CD8-positive, alpha-beta memory T cell (primary cell): ENCODE measurements at regions not wholly inside any gene's neighbourhood (a gene's known extent, or its start where the extent isn't known, plus 50 kb on each side); places are given as distances from the start of the nearest gene placed in this dataset.

Source experiments
- CTCF ChIA-PET: fragments of 350-600 bp; sonication (Branson Sonifier 250); formaldehyde crosslinking; loops from one replicate; lab custom pipeline; 2021; ENCODE audit warnings: antibody characterized with exemption; lab: Charles Lee
- POLR2A ChIA-PET: fragments of 350-600 bp; sonication (Branson Sonifier 250); formaldehyde crosslinking; loops from one replicate; lab custom pipeline; 2021; ENCODE audit warnings: antibody characterized with exemption; lab: Charles Lee
- DNase-seq, 5 donors: peaks; one replicate each; pipeline versions ENCODE4 v3.0.0 to v3.0.0-alpha.2; 2020 to 2022; ENCODE audit warnings: mixed read lengths in 1 of 5
- H3K27ac ChIP-seq: one replicate; pipeline ENCODE4 v1.7.0; 2013; ENCODE audit warnings: low read depth, mild to moderate bottlenecking, low read length, moderate library complexity
- H3K27me3 ChIP-seq: 2 replicates; pipeline ENCODE4 v1.7.0; 2013; ENCODE audit warnings: low read length, mild to moderate bottlenecking; ENCODE audit not compliant: insufficient read depth, poor library complexity, severe bottlenecking
- H3K36me3 ChIP-seq: 2 replicates; pipeline ENCODE4 v1.7.0; 2013; ENCODE audit warnings: mild to moderate bottlenecking, low read length, moderate library complexity; ENCODE audit not compliant: insufficient read depth
- H3K4me1 ChIP-seq: 2 replicates; pipeline ENCODE4 v1.7.0; 2013; ENCODE audit warnings: mild to moderate bottlenecking, low read length, moderate library complexity; ENCODE audit not compliant: insufficient read depth
- H3K4me3 ChIP-seq: 2 replicates; pipeline ENCODE4 v1.7.0; 2013; ENCODE audit warnings: mild to moderate bottlenecking, low read length
- H3K9me3 ChIP-seq: 2 replicates; pipeline ENCODE4 v1.7.0; 2013; ENCODE audit warnings: mild to moderate bottlenecking, low read length
- H3K27ac Mint-ChIP-seq, 8 donors: one replicate each; pipeline ENCODE4 v1.8.0; 2020 to 2021; ENCODE audit warnings: mixed read lengths in 8 of 8, mild to moderate bottlenecking in 6 of 8, inconsistent platforms in 3 of 8, moderate library complexity in 3 of 8
- H3K27me3 Mint-ChIP-seq, 2 donors: one replicate each; pipeline ENCODE4 v1.8.0; 2020 to 2021; ENCODE audit warnings: mixed read lengths in 2 of 2, mild to moderate bottlenecking in 1 of 2, moderate library complexity in 1 of 2
- H3K36me3 Mint-ChIP-seq, 3 donors: one replicate each; pipeline ENCODE4 v1.8.0; 2020 to 2021; ENCODE audit warnings: mixed read lengths in 3 of 3, inconsistent platforms in 1 of 3, mild to moderate bottlenecking in 1 of 3
- H3K4me1 Mint-ChIP-seq, 3 donors: one replicate each; pipeline ENCODE4 v1.8.0; 2020 to 2021; ENCODE audit warnings: mixed read lengths in 3 of 3, inconsistent platforms in 1 of 3, mild to moderate bottlenecking in 1 of 3
- H3K4me3 Mint-ChIP-seq, 7 donors: one replicate each; pipeline ENCODE4 v1.8.0; 2020 to 2021; ENCODE audit warnings: mixed read lengths in 7 of 7, mild to moderate bottlenecking in 6 of 7, moderate library complexity in 4 of 7, inconsistent platforms in 2 of 7
- H3K9me3 Mint-ChIP-seq, 5 donors: one replicate each; pipeline ENCODE4 v1.8.0; 2020 to 2022; ENCODE audit warnings: mixed read lengths in 5 of 5, mild to moderate bottlenecking in 3 of 5, moderate library complexity in 2 of 5, inconsistent platforms in 1 of 5

GRCh38 chr6:112651239-112651638 is 304.1 kb downstream of the RFPL4B start:
- Histone ChIP-seq H3K4me1 (no peaks in the 10 kb centered on the region), H3K9me3 (no peaks in the 10 kb centered on the region), H3K27ac (no peak overlapping the region), H3K36me3 (no peaks in the 10 kb centered on the region), H3K27me3 (no peaks in the 10 kb centered on the region), H3K4me3 (no peak overlapping the region)
- H3K4me1 Mint-ChIP-seq = no peaks in the 10 kb centered on the region
- POLR2A ChIA-PET = no interaction called here
- DNase-seq = no peak
- no peaks in the 10 kb centered on the region for H3K36me3 Mint-ChIP-seq
- no peak overlapping the region for H3K4me3 Mint-ChIP-seq
- peaks cover 0 to 2% of the 10 kb centered on the region in 2 donors for H3K27me3 Mint-ChIP-seq
- CTCF ChIA-PET = no interaction called here
- H3K27ac Mint-ChIP-seq = no peak overlapping the region
- H3K9me3 Mint-ChIP-seq = peaks cover 0 to 1% (median 0%) of the 10 kb centered on the region in 5 donors

GRCh38 chr6:112659912-112660311 is 312.8 kb downstream of the RFPL4B start:
- no peaks in the 10 kb centered on the region for H3K4me1 Mint-ChIP-seq
- POLR2A ChIA-PET = no interaction called here
- H3K36me3 Mint-ChIP-seq = no peaks in the 10 kb centered on the region
- Histone ChIP-seq H3K9me3 (no peaks in the 10 kb centered on the region), H3K36me3 (no peaks in the 10 kb centered on the region), H3K4me3 (no peak overlapping the region), H3K27ac (no peak overlapping the region), H3K27me3 (no peaks in the 10 kb centered on the region), H3K4me1 (no peaks in the 10 kb centered on the region)
- CTCF ChIA-PET = no interaction called here
- H3K9me3 Mint-ChIP-seq = peaks cover 0 to 2% (median 0%) of the 10 kb centered on the region in 5 donors
- no peaks in the 10 kb centered on the region for H3K27me3 Mint-ChIP-seq
- DNase-seq = no peak
- no peak overlapping the region for H3K27ac Mint-ChIP-seq
- no peak overlapping the region for H3K4me3 Mint-ChIP-seq

- H3K4me3 Mint-ChIP-seq = no peak overlapping the region
- Histone ChIP-seq H3K27me3 (no peaks in the 10 kb centered on the region), H3K4me1 (no peaks in the 10 kb centered on the region), H3K9me3 (no peaks in the 10 kb centered on the region), H3K27ac (no peak overlapping the region), H3K36me3 (no peaks in the 10 kb centered on the region), H3K4me3 (no peak overlapping the region)
- H3K9me3 Mint-ChIP-seq = peaks cover 0 to 2% (median 0%) of the 10 kb centered on the region in 5 donors
- H3K36me3 Mint-ChIP-seq = no peaks in the 10 kb centered on the region
- no peaks in the 10 kb centered on the region for H3K27me3 Mint-ChIP-seq
- H3K4me1 Mint-ChIP-seq = no peaks in the 10 kb centered on the region
- POLR2A ChIA-PET = no interaction called here
- no peak for DNase-seq
- CTCF ChIA-PET = no interaction called here
- no peak overlapping the region for H3K27ac Mint-ChIP-seq
These were observed 313.5 kb downstream of the RFPL4B start for GRCh38 chr6:112660626-112661025.

- no peaks in the 10 kb centered on the region for H3K36me3 ChIP-seq
- no peaks in the 10 kb centered on the region for H3K27me3 ChIP-seq
- Mint-ChIP-seq H3K4me1 (no peaks in the 10 kb centered on the region), H3K36me3 (no peaks in the 10 kb centered on the region), H3K27me3 (no peaks in the 10 kb centered on the region), H3K27ac (no peak overlapping the region), H3K4me3 (no peak overlapping the region), H3K9me3 (peaks cover 0 to 2% (median 1%) of the 10 kb centered on the region in 5 donors)
- no peaks in the 10 kb centered on the region for H3K9me3 ChIP-seq
- no peak overlapping the region for H3K4me3 ChIP-seq
- no peaks in the 10 kb centered on the region for H3K4me1 ChIP-seq
- POLR2A ChIA-PET = no interaction called here
- no peak overlapping the region for H3K27ac ChIP-seq
- no peak for DNase-seq
- CTCF ChIA-PET = no interaction called here
These were observed 316.6 kb downstream of the RFPL4B start for GRCh38 chr6:112663698-112664097.

- no peak overlapping the region for H3K27ac Mint-ChIP-seq
- Histone ChIP-seq H3K27me3 (no peaks in the 10 kb centered on the region), H3K27ac (no peak overlapping the region), H3K4me3 (no peak overlapping the region), H3K36me3 (no peaks in the 10 kb centered on the region), H3K4me1 (no peaks in the 10 kb centered on the region), H3K9me3 (no peaks in the 10 kb centered on the region)
- POLR2A ChIA-PET = no interaction called here
- no peak for DNase-seq
- H3K36me3 Mint-ChIP-seq = no peaks in the 10 kb centered on the region
- no peaks in the 10 kb centered on the region for H3K27me3 Mint-ChIP-seq
- no peak overlapping the region for H3K4me3 Mint-ChIP-seq
- no peaks in the 10 kb centered on the region for H3K4me1 Mint-ChIP-seq
- CTCF ChIA-PET = no interaction called here
- peaks cover 0 to 2% (median 1%) of the 10 kb centered on the region in 5 donors for H3K9me3 Mint-ChIP-seq
These were observed 318.0 kb downstream of the RFPL4B start for GRCh38 chr6:112665114-112665513.

- Mint-ChIP-seq H3K4me3 (no peak overlapping the region), H3K4me1 (no peaks in the 10 kb centered on the region), H3K27ac (no peak overlapping the region), H3K9me3 (peaks cover 0 to 2% (median under 1%) of the 10 kb centered on the region in 5 donors), H3K27me3 (no peaks in the 10 kb centered on the region), H3K36me3 (no peaks in the 10 kb centered on the region)
- no peak overlapping the region for H3K4me3 ChIP-seq
- H3K27me3 ChIP-seq = no peaks in the 10 kb centered on the region
- H3K36me3 ChIP-seq = no peaks in the 10 kb centered on the region
- no peak for DNase-seq
- ChIA-PET CTCF (no interaction called here), POLR2A (no interaction called here)
- no peaks in the 10 kb centered on the region for H3K4me1 ChIP-seq
- H3K9me3 ChIP-seq = no peaks in the 10 kb centered on the region
- H3K27ac ChIP-seq = no peak overlapping the region
These were observed 318.7 kb downstream of the RFPL4B start for GRCh38 chr6:112665815-112666214.

GRCh38 chr6:112667427-112667826 is 320.3 kb downstream of the RFPL4B start:
- H3K27ac ChIP-seq = no peak overlapping the region
- H3K9me3 ChIP-seq = no peaks in the 10 kb centered on the region
- CTCF ChIA-PET = no interaction called here
- H3K36me3 Mint-ChIP-seq = no peaks in the 10 kb centered on the region
- H3K4me1 Mint-ChIP-seq = no peaks in the 10 kb centered on the region
- no peaks in the 10 kb centered on the region for H3K27me3 ChIP-seq
- POLR2A ChIA-PET = no interaction called here
- no peak overlapping the region for H3K27ac Mint-ChIP-seq
- H3K9me3 Mint-ChIP-seq = peaks cover 0 to 2% (median 0%) of the 10 kb centered on the region in 5 donors
- H3K4me3 Mint-ChIP-seq = no peak overlapping the region
- H3K27me3 Mint-ChIP-seq = no peaks in the 10 kb centered on the region
- no peaks in the 10 kb centered on the region for H3K4me1 ChIP-seq
- no peak for DNase-seq
- no peaks in the 10 kb centered on the region for H3K36me3 ChIP-seq
- H3K4me3 ChIP-seq = no peak overlapping the region

- Histone ChIP-seq H3K36me3 (no peaks in the 10 kb centered on the region), H3K27ac (no peak overlapping the region), H3K4me3 (no peak overlapping the region), H3K9me3 (no peaks in the 10 kb centered on the region), H3K27me3 (no peaks in the 10 kb centered on the region), H3K4me1 (no peaks in the 10 kb centered on the region)
- H3K27me3 Mint-ChIP-seq = no peaks in the 10 kb centered on the region
- POLR2A ChIA-PET = no interaction called here
- H3K9me3 Mint-ChIP-seq = peaks cover 0 to 4% (median 3%) of the 10 kb centered on the region in 5 donors
- CTCF ChIA-PET = no interaction called here
- no peaks in the 10 kb centered on the region for H3K4me1 Mint-ChIP-seq
- no peak overlapping the region for H3K4me3 Mint-ChIP-seq
- no peaks in the 10 kb centered on the region for H3K36me3 Mint-ChIP-seq
- no peak for DNase-seq
- no peak overlapping the region for H3K27ac Mint-ChIP-seq
These were observed 333.0 kb downstream of the RFPL4B start for GRCh38 chr6:112680091-112680490.

- CTCF ChIA-PET = no interaction called here
- Mint-ChIP-seq H3K36me3 (no peaks in the 10 kb centered on the region), H3K27me3 (no peaks in the 10 kb centered on the region), H3K4me1 (no peaks in the 10 kb centered on the region), H3K27ac (no peak overlapping the region), H3K9me3 (peaks cover 0 to 3% (median 2%) of the 10 kb centered on the region in 5 donors), H3K4me3 (no peak overlapping the region)
- H3K27ac ChIP-seq = no peak overlapping the region
- no peaks in the 10 kb centered on the region for H3K4me1 ChIP-seq
- no peak for DNase-seq
- no peak overlapping the region for H3K4me3 ChIP-seq
- no peaks in the 10 kb centered on the region for H3K36me3 ChIP-seq
- no peaks in the 10 kb centered on the region for H3K27me3 ChIP-seq
- no peaks in the 10 kb centered on the region for H3K9me3 ChIP-seq
- POLR2A ChIA-PET = no interaction called here
These were observed 334.9 kb downstream of the RFPL4B start for GRCh38 chr6:112682071-112682470.
